NK-92 treated with Interleukin-12 subunit alpha and Interleukin-12 subunit beta, amount 100 ng/mL, for 24 hours (cell line): ENCODE measurements at regions not wholly inside any gene's neighbourhood (a gene's known extent, or its start where the extent isn't known, plus 50 kb on each side); places are given as distances from the start of the nearest gene placed in this dataset.
"Not testable (repeated sequence)": the region's sequence is repeated elsewhere in the genome, so short reads cannot be mapped to it uniquely, and the experiment has no call there.

Experiments used
- DNase-seq: peaks from one replicate; lab custom pipeline; 2025; lab: John Stamatoyannopoulos, UW

DNA sequence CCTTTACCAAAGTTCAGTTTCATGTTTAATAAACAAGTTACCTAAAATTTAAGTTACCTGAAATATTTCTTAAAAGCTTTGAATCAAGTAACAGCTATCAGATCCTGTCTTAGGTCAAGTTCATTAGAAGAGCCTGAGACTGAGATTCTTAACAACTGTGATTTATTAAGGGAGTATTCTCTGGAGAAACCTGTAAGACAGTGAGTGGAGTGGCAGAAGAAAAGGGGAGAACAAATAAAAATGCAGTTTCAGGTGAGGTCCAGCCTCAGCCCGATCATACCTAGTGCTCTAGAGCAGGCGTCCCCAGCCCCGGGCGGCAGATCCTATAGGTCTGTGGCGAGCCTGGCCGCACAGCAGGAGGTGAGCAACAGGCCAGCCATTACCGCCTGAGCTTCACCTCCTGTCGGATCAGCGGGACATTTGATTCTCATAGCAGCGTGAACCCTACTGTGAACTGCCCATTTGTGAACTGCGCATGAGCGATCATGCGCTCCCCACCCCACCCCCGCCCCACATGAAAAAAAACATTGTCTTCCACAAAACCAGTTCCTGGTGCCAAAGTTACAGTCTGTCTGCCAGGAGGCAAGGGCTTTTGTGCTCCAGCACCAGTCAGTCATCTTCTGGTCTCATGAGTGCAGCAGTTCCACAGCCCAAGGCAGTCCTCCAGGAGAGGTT, 59.2 kb upstream of the ADGRB3 start:
- DNase-seq: no peak

DNA sequence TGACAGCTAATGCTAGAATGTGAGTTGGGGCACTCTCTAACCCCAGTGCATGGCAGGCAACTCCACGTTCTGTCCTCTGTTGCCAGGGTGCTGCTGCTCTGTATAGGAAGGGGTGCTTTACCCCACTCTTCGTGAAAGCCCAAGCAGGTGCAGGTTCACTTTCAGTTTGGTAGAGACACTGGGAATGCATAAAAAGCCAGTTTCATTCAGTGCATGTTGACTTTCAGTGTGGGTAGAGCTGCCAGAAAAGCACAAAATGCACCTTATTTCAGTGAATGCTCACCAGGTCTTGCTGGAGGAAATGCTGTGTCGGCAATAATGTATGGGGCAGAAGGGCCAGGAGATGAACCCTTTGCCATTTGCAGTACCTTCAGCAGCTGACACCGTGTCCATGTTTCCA, 62.1 kb upstream of the ADGRB3 start:
- DNase-seq: no peak

DNA sequence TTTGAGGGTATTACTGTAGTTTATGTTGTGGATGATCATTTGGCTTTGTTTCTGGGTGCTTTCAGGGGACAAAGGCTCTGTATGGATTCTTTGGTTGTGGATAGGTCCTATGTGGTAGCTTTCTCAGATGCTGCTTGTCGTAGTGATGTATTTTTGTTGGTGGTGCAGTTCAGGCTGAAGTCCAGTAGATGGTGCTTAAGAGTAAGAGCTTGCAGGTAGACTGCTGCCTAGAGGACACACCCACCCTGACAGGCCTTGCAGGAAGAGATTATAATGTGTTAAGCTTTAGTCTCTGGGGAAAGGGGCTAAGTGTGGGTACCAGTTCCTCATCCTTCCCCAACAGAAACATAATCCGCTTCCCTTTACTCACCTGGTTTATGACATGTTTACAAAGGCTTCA, 62.6 kb upstream of the ADGRB3 start:
- DNase-seq: peak; percentile 30

DNA sequence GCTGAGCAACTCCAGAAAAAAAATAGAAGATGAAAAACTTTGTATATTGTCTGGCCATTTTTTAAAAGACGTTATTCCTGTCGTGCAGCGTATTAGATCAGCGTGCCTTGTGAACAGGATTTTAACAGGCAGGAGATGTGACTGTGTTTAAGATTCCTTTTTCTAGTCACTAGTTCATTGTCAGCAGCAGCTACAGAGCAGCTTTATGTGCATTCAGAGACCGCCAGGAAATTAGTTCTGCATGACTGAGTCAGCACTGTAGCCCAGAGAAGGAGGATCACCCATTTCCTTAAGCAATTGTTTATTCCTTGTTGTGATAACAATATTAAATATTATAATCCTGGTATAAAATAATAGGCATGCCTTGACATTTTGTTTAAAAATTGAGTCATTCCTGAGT, 75.4 kb upstream of the ADGRB3 start:
- DNase-seq: no peak

DNA sequence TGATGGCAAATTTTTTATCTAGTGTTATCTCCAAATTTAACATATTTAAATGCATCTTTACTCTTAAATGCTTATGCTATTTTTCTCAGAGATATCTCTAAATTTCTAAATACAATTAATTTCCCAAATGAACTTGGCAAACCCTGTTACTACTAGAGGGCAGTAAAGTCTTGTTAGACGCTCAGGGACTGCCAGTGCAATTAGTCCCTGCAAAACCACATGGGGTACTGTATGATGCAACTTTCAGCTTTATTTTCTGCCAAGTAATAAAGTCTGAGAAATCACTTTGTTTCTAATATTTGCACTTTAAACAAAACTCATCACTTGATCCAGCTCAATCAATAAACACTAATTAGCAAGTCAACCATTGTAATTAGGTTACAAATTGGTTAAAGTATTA, 76.0 kb upstream of the ADGRB3 start:
- DNase-seq: no peak

DNA sequence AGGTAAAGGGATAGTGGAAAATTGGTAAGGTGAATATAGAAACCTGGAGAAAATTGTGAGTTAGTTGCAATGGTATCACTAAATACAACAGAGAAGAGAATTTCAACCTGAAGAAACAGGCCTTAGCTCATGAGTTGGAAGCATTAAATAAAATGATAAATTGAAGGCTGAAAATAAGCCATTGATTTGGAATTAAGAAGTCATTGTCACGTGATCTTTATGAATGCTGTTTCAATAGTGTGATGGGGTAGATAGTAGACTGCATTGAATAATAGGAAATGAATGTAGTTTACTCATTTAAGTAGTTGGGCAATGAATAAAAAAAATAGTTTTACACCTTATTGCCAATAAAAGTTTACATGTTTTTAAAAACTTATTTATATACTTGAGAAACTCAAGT, 88.5 kb upstream of the ADGRB3 start:
- DNase-seq: no peak

DNA sequence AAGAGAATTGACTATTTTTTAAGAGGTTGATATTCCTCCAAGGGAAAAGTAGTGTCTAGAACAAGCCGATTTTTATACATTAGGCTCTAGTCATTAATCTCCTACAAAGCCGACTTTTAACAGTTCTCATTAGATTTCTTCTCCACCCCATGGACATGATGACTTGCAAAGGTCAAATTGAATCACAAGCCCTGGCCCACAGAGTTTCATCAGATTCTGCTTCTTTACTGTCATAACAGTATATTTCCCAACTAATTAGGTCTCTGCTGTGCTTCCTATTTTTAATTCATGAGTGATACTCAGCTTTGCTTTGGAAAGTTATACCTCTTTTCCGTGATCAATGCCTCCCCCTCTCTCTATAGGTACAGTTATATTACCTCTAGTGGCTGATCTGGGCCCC, 90.6 kb upstream of the ADGRB3 start:
- DNase-seq: no peak

DNA sequence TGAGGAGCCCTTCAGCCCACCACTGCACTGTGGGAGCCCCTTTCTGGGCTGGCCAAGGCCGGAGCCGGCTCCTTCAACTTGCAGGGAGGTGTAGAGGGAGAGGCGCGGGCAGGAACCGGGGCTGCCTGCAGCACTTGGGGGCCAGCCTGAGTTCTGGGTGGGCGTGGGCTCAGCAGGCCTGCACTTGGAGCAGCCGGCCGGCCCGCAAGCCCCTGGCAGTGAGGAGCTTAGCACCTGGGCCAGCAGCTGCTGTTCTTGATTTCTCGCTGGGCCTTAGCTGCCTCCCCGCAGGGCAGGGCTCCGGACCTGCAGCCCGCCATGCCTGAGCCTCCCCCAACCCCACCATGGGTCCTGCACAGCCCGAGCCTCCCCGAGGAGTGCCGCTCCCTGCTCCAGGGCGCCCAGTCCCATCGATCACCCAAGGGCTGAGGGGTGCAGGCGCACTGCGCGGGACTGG, 101.7 kb upstream of the ADGRB3 start:
- DNase-seq: no peak

DNA sequence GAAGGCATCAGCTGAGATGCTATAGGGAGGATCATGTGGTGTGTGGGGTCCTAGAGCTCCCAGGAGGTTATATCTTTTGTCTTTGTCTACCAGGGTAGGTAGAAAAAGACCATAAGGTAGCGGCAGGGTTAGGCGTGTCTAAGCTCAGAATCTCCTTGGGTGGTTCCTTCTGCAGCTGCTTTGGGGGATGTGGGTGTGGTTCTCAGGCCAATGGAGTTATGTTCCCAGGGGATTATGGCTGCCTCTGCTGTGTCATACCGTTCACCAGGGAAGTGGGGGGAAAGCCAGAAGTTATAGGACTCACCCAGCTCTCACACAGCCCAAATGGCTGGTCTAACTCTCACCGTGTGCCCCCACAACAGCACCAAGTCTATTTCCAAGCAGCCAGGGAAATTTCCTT, 107.4 kb upstream of the ADGRB3 start:
- no peak for DNase-seq

DNA sequence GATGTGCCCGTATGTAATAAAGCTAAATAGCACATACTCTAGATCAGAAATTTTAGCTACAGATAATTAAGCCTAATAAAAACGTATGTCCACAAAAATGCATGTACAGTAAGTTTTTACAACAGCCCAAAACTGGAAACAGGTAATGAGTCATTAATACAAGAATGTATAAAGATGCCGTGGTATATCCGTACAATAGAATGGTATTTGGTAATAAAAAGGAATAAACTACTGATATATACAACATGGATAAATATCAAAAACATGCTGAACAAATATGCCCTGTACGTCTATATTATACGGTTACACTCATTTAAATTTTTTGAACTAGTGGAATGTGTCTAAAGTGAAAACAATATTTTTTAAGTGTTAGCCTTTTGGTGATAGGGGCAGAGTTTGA, 128.2 kb upstream of the ADGRB3 start:
- DNase-seq: no peak

DNA sequence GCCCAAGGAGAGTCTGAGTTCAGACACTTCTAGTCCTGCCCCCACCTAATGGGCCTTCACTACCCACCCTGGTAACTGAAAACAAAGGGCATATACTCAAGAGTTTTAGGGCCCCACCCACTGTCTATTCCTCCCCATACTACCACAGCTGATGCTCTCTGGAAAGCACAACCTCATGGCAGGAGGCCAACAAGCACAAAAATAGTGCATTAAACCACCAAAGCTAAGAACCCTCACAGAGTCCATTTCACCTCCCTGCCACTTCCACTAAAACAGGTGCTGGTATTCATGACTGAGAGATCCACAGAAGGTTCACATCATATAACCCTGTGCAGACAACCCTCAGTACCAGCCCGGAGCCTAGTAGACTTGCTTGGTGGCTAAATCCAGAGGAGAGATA, 132.1 kb upstream of the ADGRB3 start:
- no peak for DNase-seq

DNA sequence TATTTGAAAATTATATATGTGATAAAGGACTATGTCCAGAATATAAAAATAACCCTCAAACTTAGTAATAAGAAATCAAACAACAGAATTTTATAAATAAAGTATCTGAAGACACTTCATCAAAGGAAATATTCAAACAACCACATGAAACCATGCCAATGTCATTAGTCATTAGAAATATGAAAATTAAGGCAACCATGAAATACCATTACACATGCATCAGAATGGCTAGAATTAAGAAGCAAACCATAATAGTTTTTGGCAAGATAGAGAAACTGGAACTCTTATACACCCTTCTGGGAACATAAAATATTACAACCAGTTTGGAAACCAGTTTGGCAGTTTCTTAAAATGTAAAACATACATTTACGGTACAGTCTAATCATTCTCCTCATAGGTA, 137.2 kb upstream of the ADGRB3 start:
- no peak for DNase-seq

DNA sequence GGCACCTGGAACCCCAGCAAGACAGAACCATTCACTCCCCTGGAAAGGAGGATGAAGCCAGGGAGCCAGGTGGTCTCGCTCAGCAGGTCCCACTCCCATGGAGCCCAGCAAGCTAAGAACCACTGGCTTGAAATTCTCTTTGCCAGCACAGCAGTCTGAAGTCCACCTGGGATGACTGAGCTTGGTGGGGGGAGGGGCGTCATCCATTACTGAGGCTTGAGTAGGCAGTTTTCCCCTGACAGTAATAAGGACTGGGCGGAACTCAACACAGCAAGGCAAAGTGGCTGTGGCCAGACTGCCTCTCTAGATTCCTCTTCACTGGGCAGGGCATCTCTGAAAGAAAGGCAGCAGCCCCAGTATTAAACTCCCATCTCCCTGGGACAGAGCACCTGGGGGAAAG, 140.2 kb upstream of the ADGRB3 start:
- DNase-seq: not testable (repeated sequence)

DNA sequence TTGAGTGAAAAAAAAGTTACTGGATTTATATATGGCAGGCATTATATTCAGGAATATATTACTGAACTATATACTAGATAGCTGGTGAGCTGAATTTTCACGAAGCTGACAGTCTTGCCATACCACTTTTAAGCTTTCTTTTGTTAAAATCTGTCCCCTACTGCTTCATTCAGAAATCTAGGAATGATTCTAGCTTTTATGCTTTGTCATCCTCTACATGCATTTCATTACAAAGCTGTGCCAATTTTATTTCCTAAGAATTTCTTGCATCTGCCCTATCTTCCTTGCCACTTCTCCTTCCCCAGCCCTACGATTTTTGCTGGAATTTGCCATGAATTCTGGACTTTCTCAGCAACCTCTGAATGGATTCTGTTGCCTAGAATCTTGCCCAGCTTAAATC, 158.5 kb upstream of the ADGRB3 start:
- no peak for DNase-seq

DNA sequence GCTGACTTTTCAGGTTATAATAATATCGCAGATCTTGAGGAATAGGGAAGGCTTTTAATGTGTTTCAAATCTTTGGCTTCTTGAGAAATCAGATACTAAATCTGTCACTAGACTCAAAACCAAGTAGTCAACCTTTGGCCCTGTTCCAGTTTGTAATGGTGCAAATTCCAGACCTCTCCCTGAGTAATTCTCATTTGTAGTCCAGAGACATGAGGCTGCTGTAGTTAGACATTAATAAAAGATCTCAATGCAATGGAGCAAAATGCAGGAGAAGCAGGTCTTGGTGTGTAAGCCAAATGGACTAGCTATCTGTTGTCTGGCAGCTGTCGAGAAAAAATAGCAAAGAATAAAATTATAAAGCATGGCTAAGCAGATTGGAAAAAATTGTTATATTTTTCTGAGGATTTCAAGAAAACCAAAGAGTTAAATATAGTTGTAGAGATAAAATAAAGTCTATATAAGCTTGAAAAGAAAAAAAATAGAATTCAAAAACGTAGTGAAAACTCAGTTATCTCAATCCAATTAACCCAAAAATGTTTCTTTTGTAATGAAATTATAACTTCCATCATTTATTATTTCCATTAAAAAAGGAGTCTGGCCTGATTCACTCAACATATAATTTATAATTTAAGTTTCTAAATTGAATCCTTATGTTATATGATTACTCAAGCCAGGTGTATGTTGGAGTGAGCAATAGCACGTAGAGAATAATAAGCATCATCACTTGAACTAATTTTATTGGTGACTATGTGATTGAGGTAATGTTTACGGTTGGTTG, 161.5 kb upstream of the ADGRB3 start:
- no peak for DNase-seq

DNA sequence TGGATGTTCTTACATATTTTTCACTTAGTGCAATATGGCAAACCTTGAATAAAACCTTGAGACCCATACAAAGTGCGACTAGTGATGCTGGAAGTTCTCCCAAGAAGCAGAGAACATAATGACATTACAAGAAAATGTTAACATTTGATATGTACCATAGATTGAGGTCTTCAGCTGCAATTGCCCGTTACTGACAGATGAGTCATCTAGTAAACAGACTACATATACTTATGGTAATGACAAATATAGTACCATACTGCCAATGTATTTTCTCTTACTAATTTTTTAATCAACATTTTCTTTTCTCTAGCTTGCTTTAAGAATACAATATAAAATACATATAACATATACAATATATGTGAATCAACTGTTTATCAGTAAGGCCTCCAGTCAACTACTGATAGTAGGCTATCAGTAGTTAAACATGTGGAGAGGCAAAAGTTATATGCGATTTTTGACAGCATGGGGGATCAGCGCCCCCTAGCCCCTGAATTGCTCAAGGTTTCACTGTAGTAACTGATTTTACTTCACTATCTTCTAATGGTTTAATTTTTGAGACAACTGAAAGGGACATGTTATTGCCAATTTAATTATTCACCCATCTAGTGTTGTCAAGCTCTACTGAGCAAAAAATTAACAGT, 166.7 kb upstream of the ADGRB3 start:
- no peak for DNase-seq

DNA sequence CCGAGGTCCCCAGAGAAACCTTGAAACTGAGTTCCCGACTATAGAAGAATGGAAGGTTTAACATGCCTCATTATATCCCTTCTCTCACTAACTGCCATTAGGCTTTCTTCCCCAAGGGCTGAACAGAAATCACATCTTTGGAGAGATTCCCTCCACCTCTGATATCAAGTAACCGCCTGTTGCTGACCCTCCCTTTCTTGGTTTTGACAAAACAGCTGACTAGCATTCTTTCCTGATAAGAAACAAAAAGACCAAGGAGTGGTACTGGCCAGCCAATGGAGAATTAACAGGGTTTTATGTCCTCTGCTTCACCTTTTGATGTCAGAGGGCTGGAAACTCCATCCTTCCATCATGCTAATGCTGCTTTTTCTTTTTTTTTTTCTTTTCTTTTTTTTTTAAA, 176.6 kb upstream of the ADGRB3 start:
- no peak for DNase-seq

DNA sequence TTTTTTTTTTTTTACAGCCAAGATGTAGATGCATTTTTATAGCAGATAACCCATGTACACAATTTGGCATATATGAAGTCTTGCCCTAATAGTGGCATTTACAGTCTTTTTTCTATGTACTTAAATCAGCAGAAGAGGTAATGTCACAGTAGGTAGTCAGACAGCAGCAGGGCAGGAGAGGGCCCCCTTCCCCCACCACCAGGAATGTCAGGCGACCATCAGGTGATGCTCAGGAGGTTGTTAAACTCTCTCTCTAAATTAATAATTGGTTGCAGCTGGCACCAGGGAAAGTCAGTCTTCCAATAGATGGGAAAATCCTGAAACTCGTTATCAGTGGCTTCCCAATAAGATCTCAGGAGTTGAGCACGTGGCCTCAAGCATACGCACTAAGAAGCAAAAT, 188.0 kb upstream of the ADGRB3 start:
- DNase-seq: no peak

DNA sequence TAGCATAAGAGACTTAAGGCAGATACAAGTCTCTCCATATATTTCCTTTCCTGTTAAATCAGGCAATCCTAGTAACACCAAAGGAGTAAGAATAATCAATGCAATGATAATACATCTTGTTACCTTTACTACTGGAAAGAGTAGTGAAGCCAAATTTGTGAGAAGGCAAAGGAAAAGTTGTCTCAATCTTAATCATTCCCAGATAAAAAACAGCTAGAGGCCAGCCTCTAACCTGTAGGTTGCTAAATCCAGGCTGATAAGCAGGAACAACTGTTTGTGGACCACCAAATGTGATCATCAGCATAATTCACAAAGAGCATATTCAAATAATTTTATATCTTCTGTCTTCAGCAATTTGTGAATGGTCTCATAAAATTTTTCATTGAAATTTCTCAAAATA, 189.2 kb upstream of the ADGRB3 start:
- DNase-seq: no peak

DNA sequence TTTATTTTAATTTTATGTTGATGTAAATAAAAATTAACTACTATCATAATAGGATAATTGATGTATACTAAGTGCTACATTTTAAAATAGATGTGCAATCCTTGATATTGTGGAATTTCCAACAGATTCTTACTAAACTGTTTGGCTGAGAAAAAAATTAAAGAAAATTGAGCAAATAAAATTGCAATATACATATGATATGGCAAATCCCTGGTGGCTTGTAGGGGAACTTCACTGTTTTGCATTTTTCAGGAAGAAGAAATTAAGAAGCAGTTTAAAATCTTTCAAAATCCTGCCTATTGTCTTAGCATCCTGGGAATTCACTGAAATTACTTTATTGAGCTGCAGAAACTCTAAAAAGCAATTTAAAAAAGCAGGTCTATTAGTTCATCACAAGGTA, 191.4 kb upstream of the ADGRB3 start:
- DNase-seq: no peak

DNA sequence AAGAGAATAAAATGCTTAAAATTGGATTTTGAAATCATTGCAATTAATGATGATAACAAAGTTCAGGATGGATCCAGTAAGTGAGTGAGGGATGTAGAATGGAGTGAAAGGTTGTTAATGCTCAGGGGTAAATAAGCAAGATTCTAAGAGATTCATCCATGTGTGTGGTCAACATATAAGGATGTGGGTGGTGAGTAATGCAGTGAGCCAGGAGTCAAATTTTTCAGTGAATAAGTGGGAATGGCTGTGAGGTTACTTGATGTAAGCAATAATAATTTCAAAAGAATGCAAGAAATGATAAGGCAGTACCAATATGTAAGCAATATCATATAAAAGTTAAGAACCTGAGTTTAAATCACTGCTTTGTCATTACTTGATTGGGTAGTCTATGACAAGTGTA, 207.5 kb upstream of the ADGRB3 start:
- no peak for DNase-seq

DNA sequence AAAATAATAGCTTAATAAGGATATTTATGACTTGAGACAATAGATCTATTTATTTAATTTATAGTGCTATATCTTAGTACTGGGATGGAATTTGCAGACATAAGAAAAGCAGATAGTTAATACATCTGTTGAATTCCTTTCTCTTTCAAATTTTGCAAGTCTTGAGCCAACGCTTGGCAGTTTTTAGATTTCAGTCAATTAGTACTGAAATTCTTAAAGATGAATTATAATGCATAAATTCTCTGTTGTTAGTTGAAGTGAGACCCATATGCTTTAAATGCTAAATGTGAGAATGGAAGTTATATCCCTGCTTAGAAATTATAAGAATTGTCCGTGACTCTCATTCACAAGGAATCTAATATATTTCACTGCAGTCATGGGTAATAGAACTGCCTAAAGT, 225.1 kb upstream of the ADGRB3 start:
- no peak for DNase-seq

DNA sequence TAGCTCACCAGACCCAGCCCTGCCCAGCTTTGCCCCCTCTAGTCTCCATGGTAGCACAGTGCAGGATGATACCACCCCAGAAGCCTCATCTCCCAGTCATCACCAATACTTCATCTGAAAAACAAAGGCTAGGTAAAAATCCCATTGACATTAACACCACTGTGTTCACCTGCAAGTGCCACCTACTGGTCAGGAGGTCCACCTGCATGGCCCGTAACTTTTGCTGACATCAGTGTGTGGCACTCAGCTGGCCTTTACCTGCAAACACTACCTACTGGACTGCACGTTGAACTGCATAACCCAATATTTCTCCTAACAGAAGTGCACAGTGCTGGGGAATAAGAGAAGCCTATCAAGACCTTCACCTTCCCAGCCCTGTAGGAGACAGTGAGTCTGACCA, 234.7 kb upstream of the ADGRB3 start:
- DNase-seq: no peak
